ENCODE measurements at regions not wholly inside any gene's neighbourhood (a gene's known extent, or its start where the extent isn't known, plus 50 kb on each side); places are given as distances from the start of the nearest gene placed in this dataset.

GRCh38 chr11:98195300-98195699 lies 825.4 kb upstream of the CNTN5 start:
- TF ChIP-seq CTCF (IDR thresholded peaks at IDR 0.05; ENCODE audit: low read depth, low read length, poor library complexity, severe bottlenecking) (no peak), EZH2phosphoT487 (IDR thresholded peaks at IDR 0.05; ENCODE audit: borderline replicate concordance, low read length) (no peak)
